ENCODE measurements at regions not wholly inside any gene's neighbourhood (a gene's known extent, or its start where the extent isn't known, plus 50 kb on each side); places are given as distances from the start of the nearest gene placed in this dataset.
"Not testable (repeated sequence)": the region's sequence is repeated elsewhere in the genome, so short reads cannot be mapped to it uniquely, and the experiment has no call there.

DNA sequence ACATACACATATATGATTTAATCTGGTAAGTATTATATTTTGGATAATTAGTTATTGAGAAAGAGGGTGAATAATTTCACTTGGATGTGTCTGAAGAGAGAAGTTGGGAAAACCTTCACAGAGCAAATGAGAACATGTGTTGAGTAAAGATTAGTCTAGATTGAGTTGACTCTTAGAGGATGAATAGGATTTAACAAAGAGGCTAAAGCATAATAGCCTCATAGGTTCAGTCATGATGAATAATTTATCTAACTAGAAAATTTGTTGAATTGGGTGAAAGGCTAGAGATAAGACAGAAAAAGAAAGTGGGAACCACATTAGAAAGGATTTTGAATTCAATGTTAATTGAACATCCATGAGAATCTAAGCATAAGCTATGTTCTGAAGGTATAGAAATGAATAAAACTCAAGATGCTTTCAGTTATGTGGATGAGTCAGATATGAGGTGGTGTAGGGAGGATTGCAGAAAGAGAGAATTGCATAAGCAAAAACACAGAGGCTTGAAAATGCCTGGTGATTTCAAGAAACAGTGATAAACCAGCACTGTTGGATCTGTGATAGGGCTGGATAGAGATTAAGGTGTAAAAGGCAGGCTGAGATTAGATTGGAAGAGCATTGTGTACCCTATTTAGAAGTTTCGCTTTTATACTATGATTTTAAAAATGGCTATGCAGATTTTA lies 207.6 kb upstream of the NR3C2 start:
- DNase-seq (ENCODE audit: low read depth): no peak

- DNase-seq (ENCODE audit: low read depth): no peak
Observed at GRCh38 chr4:148643851-148644250, 201.6 kb upstream of the NR3C2 start.

GRCh38 chr4:148642907-148643306 lies 200.7 kb upstream of the NR3C2 start:
- DNase-seq (ENCODE audit: low read depth): no peak

GRCh38 chr4:148638079-148638478 lies 195.9 kb upstream of the NR3C2 start:
- DNase-seq (ENCODE audit: low read depth): not testable (repeated sequence)

GRCh38 chr4:148637453-148637852 lies 195.2 kb upstream of the NR3C2 start:
- DNase-seq (ENCODE audit: low read depth): not testable (repeated sequence)

GRCh38 chr4:148634476-148634875 lies 192.3 kb upstream of the NR3C2 start:
- DNase-seq (ENCODE audit: low read depth): no peak

- DNase-seq (ENCODE audit: low read depth): no peak
Observed at GRCh38 chr4:148633720-148634119, 191.5 kb upstream of the NR3C2 start.

GRCh38 chr4:148632476-148632875 lies 190.3 kb upstream of the NR3C2 start:
- no peak for DNase-seq (ENCODE audit: low read depth)

DNA sequence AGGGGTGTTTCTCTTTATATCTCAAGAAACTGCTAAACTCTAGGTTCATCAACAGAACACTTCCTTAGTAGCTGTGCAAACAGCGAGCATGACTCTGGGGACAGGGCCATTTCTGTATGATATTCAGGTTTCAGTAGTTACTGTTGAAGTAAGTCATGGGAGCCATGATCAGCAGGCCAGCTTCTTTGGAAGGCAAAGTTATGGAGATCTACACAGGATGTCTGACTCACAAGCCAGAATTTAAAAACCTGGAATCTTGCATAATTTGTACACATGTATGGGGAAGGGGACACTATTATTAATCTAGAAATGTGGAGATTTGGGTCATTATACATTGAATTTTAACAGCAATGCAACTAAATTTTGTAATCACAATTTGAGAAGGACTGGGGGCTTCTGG lies 187.8 kb upstream of the NR3C2 start:
- no peak for DNase-seq (ENCODE audit: low read depth)

DNA sequence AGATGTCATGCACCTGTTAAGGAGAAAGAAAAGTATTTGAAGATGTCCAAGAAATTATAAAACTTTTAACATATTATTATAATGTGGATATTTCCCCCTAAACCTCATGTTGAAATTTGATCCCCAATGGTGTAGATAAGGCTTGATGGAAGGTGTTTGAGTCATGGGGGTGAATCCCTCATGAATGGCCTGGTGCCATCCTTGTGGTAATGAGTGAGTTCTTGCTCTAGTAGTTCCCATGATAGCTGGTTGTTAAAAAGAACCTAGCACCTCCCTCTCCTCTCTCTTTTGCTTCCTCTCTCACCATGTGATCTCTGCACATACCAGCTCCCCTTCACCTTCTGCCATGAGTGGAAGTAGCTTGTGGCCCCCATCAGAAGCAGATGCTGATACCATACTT lies 176.6 kb upstream of the NR3C2 start:
- no peak for DNase-seq (ENCODE audit: low read depth)

DNA sequence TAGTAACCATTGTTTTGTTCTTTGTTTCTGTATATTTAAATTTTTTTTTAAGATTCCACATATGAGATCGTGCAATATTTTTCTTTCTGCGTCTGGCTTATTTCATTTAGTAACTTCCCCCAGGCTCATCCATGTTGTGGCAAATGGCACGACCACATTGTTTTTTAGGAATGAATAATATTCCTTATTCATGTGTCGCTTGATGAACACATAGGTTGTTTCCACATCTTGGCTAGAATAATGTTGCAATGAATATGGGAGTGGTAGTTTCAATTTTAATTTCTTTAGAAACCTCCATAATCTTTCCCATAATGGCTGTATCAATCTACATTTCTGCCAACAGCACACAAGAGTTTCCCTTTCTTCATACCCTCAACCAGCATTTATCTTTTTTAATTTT lies 166.8 kb upstream of the NR3C2 start:
- DNase-seq (ENCODE audit: low read depth): no peak

DNA sequence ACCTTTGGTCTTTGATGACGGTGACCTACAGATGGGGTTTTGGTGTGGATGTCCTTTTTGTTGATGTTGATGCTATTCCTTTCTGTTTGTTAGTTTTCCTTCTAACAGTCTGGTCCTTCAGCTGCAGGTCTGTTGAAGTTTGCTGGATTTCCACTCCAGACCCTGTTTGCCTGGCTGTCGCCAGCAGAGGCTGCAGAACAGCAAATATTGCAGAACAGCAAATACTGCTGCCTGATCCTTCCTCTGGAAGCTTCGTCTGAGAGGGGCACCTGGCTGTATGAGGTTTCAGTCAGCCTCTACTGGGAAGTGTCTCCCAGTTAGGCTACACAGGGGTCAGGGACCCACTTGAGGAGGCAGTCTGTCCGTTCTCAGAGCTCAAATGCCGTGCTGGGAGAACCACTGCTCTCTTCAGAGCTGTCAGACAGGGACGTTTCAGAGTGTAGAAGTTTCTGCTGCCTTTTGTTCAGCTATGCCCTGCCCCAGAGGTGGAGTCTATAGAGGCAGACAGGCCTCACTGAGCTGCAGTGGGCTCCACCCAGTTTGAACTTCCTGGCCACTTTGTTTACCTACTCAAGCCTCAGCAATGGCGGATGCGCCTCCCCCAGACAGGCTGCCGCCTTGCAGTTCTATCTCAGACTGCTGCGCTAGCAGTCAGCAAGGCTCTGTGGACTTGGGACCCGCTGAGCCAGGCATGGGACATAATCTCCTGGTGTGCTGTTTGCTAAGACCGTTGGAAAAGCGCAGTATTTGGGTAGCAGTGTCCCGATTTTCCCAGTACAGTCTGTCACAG lies 156.4 kb upstream of the NR3C2 start:
- DNase-seq (ENCODE audit: low read depth): not testable (repeated sequence)

DNA sequence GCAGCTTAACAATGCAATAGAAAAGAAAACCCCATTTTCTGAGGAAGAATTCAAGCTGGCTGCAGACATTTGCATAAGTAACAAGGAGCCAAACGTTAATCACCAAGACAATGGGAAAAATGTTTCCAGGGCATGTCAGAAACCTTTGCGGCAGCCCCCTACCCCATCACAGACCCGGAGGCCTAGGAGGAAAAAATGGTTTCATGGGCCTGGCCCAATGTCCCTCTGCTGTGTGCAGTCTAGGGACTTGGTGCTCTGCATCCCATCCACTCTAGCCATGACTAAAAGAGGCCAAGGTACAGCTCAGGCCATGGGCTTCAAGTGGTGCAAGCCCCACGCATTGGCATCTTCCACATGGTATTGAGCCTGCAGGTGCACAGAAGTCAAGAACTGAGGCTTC lies 147.0 kb upstream of the NR3C2 start:
- DNase-seq (ENCODE audit: low read depth): no peak

- DNase-seq (ENCODE audit: low read depth): no peak
Observed at GRCh38 chr4:148575577-148575976, 133.4 kb upstream of the NR3C2 start.

- no peak for DNase-seq (ENCODE audit: low read depth)
Observed at GRCh38 chr4:148574911-148575310, 132.7 kb upstream of the NR3C2 start.

GRCh38 chr4:148574502-148574901 lies 132.3 kb upstream of the NR3C2 start:
- DNase-seq (ENCODE audit: low read depth): peak; percentile 61

- DNase-seq (ENCODE audit: low read depth): no peak
Observed at GRCh38 chr4:148574066-148574465, 131.9 kb upstream of the NR3C2 start.

DNA sequence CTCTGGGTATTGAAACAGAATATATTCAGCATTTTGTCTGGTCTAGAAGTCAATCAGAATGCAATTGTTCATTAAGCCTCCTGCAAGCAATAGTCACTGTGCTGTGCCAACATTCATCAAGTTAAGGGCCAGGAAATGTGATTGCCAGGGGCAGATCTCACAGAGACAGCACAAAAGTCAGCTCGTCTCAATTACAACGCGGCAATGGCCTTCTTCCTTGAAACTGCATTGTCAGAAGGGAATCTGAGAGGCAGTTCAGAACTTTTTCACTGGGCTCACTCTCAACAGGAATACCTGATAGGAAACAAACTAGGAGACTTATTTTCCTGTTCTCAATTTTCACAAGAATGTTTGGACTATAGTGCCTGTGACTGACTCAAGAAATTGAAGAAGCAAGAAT lies 131.1 kb upstream of the NR3C2 start:
- no peak for DNase-seq (ENCODE audit: low read depth)

GRCh38 chr4:148565801-148566200 lies 123.6 kb upstream of the NR3C2 start:
- DNase-seq (ENCODE audit: low read depth): no peak

DNA sequence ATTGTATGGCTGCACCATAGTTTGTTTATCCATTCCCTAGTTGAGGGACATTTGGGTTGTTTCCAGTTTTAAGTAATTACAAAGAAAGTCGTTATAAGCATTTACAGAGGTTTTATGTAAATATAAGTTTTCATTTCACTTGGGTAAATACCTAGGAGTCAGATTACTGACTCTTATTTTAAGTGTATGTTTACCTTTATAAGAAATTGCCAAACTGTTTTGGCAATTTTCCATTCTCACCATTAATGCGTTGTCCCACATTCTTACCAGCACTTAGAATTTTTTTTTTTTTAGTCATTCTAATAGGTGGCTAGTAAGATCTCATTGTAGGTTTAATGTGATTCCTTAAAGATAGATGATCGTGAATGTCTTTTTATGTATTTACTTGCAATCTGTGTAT lies 121.5 kb upstream of the NR3C2 start:
- DNase-seq (ENCODE audit: low read depth): no peak

- no peak for DNase-seq (ENCODE audit: low read depth)
Observed at GRCh38 chr4:148561467-148561866, 119.3 kb upstream of the NR3C2 start.

DNA sequence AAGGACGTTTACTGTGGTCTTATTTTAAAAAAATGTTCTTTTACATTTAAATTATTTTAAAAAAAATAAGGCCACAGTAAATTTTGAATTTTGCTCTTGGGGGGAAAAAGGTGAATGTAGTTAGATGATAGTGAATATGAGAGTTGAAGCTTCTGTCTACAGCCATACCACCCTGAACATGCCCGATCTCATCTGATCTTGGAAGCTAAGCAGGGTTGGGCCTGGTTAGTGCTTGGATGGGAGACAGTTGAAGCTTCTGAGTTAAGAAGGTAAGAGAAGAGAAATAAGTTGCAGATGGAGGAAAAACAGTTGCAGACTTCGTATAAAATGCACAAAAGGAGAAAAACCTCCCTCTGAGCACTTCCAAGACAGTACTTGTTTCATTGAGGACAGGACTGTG lies 115.6 kb upstream of the NR3C2 start:
- no peak for DNase-seq (ENCODE audit: low read depth)

- DNase-seq (ENCODE audit: low read depth): no peak
Observed at GRCh38 chr4:148550788-148551187, 108.6 kb upstream of the NR3C2 start.

All from stromal cell of bone marrow (primary cell).